HT-29 (cell line): ENCODE measurements at regions not wholly inside any gene's neighbourhood (a gene's known extent, or its start where the extent isn't known, plus 50 kb on each side); places are given as distances from the start of the nearest gene placed in this dataset.

Experiments used
- DNase-seq: peaks from one replicate; pipeline ENCODE4 v3.0.0-alpha.2; 2015; ENCODE audit warnings: low spot score

DNA sequence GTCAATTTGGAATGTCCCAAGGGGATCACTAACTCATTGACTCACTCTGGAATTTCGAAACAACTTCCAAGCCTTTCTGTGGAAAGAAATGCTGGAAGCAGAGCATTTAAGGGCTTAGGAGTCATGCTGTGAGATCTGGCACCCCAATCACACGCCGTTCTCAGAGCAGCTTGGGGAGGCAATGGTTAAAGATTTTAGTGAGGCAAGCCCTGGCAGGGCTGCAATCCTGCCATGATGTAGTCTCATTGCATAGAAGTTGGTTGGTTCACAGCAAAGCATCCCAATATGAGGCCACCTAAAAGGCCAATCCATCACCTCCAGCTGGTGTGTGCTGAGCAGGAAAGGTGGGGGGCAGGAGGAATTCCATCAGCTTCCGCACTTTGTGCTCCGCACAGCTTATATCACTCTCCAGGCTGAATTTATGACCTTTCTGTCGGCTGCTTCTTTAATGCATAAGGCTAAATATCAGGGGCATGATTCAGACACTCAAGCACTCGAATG, 1043.9 kb upstream of the POU3F3 start:
- no peak for DNase-seq

DNA sequence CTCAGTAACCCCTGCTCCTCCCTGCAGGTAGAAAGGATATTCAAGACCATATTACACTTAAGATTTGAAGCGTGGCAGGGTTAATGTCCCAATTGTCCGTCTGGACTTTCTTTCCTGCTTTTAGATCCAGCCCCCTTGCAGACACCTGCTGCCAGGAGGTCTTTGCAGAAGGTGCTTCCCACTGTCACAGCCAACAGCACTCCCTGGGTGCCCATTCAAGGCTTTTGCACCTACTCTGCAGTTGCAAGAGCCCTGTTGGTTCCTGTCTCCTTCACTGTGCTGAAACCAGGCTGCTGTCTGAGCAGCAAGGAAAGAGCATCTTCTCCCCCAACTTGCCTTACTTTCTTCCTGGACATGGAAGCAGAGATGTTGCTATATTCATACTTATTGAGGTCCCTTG, 1043.0 kb upstream of the POU3F3 start:
- DNase-seq: no peak

DNA sequence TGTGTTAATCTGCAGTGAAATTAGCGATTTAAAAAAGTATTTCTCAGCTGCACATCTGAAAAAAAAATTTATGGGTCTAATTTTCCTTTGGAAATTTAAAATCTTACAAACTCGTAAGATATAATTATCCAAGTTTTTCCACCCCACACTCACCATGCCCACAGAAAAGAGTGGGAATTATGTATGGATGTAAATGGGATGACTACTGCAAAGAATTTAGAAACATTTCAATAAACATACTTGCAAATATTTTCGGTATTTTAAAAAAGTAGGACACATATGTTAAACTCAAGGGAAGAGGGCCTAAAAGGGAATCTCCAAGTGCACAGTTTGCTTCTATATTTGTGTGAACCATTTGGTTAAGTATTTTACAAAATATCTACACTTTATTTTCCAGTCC, 1039.9 kb upstream of the POU3F3 start:
- no peak for DNase-seq

DNA sequence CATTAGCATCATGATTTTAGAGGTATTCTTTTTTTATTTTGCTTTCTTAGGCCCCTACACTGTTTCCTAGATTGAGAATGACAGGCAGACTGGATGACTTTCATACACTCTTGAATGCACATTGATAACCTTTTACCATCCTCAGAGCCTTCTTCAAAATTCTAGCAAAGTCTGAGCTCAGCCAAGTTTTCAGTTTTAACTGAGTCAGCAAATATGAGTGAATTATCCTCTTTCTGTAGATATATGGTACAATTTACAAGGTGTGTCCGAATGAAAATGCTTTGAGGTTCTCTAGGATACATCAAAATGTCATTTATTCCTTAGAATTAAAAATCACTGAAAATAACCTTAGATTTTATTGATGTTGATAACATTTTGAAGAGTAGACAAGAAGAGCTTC, 1038.2 kb upstream of the POU3F3 start:
- no peak for DNase-seq

DNA sequence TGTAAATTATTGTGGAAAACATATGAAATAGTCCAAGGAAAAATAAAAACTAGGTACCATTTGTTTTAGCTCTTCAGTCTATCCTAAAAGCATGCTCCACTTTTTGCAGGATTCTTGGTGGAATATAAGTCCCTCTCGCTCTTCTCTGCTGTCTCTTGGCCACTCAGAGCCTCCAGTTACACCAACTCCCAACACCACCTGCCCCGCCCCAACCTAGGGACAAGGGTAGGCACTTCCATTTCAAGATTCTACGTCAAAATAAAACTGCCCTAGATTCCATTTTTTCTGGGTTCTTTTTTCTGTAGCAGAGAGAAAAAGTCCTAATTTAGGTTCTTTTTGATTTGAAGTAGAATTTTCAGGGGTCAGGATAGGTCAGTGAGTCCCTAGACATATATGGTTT, 1036.2 kb upstream of the POU3F3 start:
- DNase-seq: no peak

DNA sequence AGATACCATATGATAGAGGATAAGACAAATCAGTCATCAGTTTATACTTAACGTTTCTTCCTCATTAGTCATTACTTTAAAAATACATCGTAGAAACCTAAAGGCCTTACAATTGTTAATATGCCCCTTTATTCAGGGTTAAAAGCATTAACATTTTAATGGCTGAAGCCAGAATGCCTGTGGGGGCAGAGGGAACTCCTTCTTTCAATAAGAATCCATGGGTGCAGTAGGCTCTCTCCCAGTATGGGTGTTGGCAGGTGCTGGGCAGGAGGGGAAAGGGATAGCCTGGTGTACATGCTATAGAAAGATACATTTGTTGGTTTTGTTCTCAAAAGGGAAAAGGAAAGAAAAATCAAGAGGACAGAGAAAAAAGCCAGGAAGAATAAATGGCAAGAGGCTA, 1035.7 kb upstream of the POU3F3 start:
- no peak for DNase-seq

DNA sequence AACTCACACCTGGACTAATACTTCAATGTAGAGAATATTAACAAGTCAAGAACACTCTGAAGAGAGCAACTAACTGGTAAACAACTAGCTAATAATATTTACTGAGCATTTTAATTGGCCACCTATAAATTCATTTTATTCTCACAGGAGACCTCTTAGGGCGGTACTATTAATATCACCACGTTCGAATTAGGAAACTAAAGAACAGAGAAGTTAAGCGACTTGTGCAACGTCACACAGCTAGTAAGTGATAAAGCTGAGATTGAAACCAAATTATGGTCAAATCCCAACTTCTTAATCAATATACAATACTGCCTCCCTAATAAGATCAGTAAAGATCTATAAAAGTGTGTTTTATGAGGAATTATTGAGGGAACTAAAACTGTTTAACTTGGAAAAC, 1034.3 kb upstream of the POU3F3 start:
- no peak for DNase-seq

DNA sequence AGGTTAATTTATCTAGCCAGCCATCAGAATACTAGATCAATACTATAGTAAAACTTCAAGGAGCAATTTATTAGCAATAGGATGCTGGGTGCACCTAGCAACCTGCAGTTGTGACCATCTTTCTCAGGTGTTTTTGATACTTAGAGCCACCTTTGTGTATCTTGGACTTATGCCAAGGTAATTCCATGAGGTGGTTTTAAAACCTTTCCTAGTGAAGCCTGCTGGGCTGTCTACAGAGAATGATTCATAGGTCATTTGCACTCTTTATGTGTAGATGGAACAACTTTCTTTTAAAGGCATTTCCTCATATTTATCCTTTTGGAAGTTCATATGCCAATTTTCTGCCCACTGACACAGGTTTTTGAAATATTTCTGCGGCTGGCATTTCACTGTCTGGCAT, 1030.1 kb upstream of the POU3F3 start:
- peak; percentile 96 for DNase-seq

DNA sequence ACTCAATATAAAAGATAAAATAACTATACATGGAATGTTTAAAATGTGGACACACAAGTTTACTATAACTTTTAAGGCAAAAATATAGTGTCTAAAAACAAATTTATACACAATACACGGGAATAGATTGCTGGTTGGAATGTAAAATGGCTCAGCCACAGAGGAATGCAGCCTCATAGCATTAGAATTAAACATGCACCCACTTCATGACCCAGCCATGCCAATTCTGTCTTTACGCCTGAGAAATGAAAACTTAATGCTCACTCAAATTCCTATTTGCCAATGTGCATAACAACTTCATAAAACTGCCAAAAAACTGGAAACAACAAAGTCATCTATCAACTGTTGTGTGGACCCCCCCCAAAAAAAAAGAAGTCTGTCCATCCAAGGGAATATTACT, 1006.6 kb upstream of the POU3F3 start:
- DNase-seq: no peak

DNA sequence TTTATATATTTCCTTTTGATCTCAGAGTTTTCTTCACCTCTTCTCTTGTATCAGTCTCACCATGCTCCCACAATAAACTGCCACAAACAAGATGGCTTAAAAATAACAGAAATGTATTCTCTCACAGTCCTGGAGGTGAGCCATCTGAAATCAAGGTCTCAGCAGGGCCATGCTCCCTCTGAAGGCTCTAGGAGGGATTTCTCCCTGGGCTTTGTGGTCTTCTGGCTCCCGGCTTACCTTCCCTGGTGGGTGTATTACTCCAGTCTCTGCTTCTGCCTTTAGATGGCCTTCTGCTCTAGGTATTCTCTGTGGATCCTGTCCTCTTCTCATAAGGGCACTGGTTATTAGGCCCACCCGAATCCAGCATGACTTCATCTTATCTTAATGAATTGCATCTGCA, 994.7 kb upstream of the POU3F3 start:
- peak; percentile 15 for DNase-seq

DNA sequence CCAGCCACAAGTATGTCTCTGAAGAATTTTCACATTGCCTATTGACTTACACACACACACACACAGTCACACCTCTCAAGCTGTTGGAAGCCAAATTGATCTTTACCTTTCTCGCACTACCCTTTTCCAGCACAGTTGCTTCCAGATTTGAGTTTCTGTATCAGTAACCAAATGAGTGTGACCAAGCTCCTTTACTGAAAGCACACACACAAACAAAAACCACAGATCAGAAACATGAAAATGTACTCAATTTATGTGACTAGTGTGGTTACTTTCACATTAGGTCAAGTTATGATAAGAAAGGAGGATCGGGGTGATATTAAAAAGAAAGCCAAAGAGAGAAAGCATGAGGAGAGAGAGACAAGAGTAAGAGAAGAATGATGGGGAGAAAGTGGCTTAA, 993.9 kb upstream of the POU3F3 start:
- no peak for DNase-seq

DNA sequence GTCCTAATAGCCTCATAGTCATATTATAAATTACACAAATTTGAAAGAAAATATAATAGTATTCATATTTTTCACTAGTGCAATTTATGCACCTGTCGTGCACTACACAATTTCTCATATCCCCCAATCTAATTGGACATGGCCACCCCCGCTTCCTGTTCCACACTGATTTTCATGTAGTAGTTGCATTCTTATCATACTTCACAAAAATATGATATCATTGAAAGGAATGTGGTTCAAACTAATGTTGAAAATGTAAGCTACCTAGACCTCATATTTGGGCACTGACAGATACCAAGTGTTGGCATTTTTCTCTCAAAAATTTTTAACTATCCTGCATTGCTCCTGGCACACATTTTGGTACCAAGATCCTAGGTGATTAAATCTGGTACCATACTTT, 985.5 kb upstream of the POU3F3 start:
- DNase-seq: no peak

DNA sequence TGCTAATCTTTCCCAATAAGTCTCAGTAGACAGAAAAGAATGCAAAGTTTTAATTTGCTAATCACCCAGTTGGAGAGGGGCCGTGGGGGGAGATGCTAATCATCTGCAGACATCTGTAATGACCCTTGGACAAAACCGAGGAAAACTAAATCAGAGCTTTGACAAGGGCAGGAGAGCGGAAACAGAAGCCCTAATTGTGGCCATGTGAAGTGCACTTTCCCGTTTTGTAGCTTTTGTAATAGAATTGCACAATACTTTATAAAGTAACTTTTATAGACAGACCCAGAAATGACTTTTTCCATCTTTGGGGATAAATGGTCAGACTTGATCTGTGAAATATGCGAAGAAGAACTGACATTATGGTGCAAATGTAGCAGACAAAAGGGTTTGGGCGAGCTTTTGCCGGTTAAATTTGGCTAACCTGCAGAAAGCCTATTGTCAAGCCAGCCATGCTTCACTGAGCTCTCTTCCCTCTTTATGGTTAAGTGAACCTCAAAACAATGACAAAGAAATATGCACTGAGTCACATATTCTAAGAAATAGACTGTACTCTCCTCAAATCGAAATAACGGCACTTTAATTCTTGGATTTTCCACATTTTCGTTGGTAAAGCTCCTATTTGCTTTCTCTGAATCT, 980.1 kb upstream of the POU3F3 start:
- DNase-seq: no peak

DNA sequence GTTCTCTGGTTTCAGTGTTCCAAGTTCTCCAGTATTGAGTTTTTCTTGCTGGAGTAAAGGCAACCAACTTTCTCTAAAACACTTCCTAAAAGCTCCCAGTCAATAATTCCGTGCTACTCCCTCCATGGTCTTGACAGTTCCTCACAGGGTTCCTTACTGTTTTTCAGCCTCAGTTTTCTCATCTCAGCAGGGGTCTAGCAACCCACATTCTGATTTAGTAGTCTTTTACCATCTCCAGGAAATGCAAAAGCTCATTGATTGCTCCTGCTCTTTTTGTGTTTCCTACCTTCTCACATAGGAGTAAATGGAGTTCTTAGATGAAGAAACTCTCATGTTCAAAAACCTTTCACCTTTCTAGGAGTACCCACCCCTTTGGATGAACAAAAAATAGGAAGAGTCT, 978.8 kb upstream of the POU3F3 start:
- DNase-seq: no peak

DNA sequence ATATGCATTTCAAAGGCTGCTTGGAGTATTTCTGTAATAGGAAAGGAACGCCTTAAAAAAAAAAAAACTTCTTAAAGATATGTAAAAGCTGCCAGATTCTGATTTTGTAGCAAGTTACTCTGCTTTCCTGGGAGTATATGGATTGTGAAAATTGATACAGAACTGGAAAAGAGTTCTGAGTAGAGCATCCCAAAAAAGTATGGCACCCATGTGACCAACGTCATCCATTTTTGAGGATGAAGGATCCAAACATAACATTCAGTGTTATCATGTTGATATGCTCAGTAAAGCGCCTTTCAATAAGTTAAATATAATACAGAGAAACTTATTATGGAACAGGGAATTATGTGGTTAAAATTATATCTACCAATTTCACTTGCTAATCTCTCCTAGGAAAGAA, 978.4 kb upstream of the POU3F3 start:
- DNase-seq: no peak

DNA sequence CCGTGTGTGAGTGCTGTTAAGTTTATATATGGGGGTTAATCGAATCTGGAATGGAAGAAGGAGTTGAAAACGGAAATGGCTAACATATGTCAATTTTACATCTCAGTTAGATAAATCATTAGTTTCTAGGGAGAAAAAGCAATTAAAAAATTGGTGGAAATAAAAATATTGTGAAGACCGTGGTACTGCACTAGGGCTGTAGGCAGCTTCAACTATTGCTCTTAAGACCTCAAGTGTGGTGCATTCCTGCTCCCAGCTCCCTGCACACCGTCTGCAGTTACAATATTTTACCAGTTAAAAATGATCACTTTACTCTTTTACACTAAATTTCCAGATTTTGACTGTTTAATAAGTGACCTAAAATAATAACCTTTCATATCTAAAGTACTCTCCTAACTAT, 977.3 kb upstream of the POU3F3 start:
- DNase-seq: no peak

DNA sequence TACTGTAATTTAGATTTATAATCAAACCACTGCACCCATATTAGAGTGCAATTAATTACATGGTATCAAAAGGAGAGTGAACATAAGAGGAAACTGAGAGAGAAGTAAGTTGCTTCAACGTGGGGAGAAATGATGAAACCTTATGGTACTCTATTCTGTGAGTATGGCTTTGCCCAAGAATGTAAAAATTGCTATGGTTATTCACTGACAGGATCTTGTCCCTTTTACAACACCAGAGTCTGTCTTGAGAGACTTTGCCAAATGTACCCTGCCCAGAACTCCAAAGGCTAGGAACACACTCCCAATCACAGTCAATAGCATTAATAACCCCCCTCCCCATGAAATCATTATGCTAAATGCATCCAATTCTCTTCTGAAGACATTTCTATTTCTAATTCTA, 974.8 kb upstream of the POU3F3 start:
- DNase-seq: no peak

DNA sequence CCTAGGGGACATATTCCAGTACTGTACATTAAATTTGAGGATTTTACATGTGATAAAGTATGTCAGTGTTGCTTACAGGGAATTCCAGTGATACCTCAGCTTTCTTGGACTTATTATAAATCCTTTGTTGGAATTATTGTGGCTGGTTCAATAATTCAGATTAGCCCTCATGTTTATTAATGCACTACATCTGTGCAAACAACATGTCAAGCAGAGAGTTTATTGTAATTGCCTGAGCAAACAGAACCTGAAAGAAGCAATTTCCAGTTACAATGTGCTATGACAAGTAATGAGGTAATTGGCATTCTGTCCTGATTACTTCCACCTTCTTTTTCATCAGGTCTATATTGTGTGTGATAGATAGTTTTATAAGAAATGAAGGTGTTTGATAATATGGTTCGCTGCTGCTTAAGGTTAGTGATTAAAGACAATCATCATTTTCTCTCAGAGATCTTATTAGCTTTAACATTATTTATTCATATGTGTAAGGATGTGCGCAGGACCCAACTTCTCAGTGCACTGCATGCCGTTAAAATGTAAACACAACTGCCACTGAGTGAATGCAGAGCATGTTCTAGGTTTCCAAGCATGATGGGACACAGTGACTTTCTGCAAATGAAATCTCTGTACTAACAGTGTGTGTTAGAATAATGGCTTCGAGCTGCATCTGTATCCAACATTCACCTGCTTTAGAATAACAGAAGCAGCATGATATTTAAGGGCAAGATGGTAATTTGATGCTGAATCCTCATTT, 973.7 kb upstream of the POU3F3 start:
- no peak for DNase-seq

DNA sequence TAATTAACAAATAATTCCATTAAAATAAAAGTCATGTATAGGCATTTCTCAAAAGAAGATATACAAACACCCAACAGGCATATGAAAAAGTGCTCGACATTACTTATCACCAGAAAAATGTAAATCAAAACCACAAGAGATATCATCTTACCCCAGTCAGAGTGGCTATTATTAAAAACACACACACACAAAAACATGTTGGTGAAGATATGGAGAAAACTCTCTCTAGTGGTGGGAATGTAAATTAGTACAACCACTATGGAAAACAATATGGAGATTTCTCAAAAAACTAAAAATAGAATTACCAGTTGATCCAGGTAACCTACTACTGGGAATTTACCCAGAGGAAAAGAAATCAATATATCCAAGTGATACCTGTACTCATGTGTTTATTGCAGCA, 966.3 kb upstream of the POU3F3 start:
- peak; percentile 2 for DNase-seq

DNA sequence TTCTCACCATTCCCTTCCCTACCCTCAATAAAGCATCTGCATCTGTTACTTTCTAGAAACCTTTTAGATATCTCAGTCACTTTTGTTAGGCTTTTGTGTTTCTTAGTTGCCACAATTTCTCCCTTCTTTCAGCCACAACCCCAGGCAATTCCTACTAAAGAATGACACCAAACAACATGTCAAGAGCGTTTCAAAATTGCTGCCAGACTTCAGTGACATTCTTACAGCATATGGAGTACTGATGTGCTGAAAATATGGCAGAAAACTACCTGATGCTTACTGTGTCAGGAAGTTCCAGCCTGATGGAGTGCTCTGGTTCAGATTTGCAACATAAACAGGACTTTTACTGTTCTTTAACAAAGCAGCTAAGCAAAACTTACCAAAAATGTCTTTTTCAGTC, 957.7 kb upstream of the POU3F3 start:
- DNase-seq: no peak

DNA sequence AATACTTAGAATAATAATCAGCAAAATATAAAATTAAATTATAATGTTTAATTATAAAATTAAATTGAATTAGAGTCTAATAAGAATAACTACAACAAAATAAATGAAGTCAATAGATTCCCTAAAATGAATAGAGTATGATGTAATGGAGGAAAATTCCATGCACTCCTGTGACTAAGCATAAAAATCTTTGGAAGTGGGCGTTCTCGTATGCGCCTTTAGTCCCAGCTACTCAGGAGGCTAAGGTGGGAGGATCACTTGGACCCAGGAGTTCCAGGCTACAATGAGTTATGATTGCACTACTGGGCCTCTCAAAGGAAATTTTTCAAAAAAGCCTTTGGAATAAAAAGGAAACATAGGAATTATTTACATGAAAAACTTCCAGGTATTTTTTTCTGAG, 955.4 kb upstream of the POU3F3 start:
- DNase-seq: no peak

DNA sequence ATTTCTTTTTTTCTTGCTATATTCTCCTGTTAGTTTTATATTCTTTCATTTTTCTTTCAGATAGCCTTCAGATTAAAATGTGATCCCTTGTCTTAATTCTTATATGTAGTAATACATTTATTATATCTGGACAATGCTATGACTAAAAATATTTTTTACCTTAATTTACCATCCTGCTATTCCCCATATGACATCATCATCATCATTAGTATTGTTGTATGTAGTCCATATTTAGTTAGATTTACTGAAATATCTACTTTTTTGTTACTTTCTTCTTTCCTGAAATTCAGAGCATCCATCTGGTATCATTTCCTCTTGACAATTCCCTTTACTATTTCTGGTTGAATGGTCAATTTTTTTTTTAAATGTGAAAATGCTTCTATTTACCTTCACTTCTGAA, 951.6 kb upstream of the POU3F3 start:
- DNase-seq: no peak

DNA sequence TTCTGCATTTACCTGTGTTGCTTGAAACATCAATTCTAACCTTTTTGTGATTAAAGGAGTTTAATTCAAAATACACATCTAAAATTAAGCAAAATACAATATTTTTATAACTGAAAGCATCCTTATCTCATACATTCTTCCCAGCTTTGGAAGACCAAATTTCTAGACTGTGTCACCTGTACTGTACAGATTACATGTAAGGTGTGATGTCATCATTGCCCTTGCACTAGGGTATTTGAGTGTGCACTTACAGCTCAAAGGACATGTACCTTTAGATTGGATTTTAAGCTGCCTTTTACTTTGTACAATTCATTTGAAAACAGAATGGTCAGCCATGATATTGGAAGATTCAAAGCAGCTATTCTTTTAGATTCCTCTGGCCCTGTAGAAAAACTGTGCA, 932.8 kb upstream of the POU3F3 start:
- DNase-seq: no peak

DNA sequence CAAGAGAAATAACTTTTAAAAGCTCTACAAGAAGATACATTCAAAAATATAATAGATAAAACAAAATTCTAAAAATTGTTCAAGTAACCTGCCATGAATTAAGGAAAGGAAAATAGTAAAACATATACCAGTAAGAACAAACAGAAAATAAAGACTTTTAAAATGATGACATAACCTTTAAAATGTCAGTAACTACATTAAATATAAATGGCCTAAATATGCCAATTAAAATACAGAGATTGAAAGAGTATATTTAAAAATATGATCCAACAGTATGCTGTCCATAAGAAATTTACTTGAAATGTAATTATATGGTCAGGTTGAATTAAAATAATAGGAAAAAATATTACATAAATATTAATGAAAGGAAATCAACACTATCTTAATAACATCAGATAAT, 911.7 kb upstream of the POU3F3 start:
- DNase-seq: no peak
